Liver (tissue), 8 donors: ENCODE measurements at regions not wholly inside any gene's neighbourhood (a gene's known extent, or its start where the extent isn't known, plus 50 kb on each side); places are given as distances from the start of the nearest gene placed in this dataset.
"Not testable (repeated sequence)": the region's sequence is repeated elsewhere in the genome, so short reads cannot be mapped to it uniquely, and the experiment has no call there.

Experiments
- DNase-seq: peaks from one replicate; pipeline ENCODE4 v3.0.0-alpha.2; 2017; ENCODE audit warnings: low spot score
- H3K27ac ChIP-seq, 2 donors: one replicate each; pipeline ENCODE4 v1.7.0; 2013; ENCODE audit warnings: inconsistent platforms in 2 of 2, low read length in 2 of 2, control low read depth in 1 of 2, low read depth in 1 of 2, mild to moderate bottlenecking in 1 of 2
- H3K27me3 ChIP-seq, 4 donors: one replicate each; pipeline versions ENCODE4 v1.6.1 to v1.7.0; 2013; ENCODE audit warnings: low read length in 3 of 4, inconsistent platforms in 1 of 4, mild to moderate bottlenecking in 1 of 4, moderate library complexity in 1 of 4; ENCODE audit not compliant: control insufficient read depth in 4 of 4, insufficient read depth in 4 of 4
- H3K36me3 ChIP-seq, 4 donors: one replicate each; pipeline versions ENCODE4 v1.6.1 to v1.7.0; 2013; ENCODE audit warnings: low read length in 3 of 4, mild to moderate bottlenecking in 3 of 4, low read depth in 1 of 4, moderate library complexity in 1 of 4; ENCODE audit not compliant: control insufficient read depth in 4 of 4, insufficient read depth in 3 of 4
- H3K4me1 ChIP-seq, 4 donors: one replicate each; pipeline versions ENCODE4 v1.6.1 to v1.7.0; 2013; ENCODE audit warnings: low read length in 3 of 4, mild to moderate bottlenecking in 3 of 4, moderate library complexity in 1 of 4; ENCODE audit not compliant: control insufficient read depth in 4 of 4, insufficient read depth in 4 of 4
- H3K4me3 ChIP-seq, 3 donors: one replicate each; pipeline versions ENCODE4 v1.6.1 to v1.7.0; 2013; ENCODE audit warnings: low read length in 3 of 3, control low read depth in 1 of 3, low read depth in 1 of 3, mild to moderate bottlenecking in 1 of 3
- H3K9ac ChIP-seq, 2 donors: one replicate each; pipeline ENCODE4 v1.7.0; 2013; ENCODE audit warnings: low read length in 2 of 2, mild to moderate bottlenecking in 2 of 2, moderate library complexity in 2 of 2, control low read depth in 1 of 2, low read depth in 1 of 2
- H3K9me3 ChIP-seq, 4 donors: one replicate each; pipeline versions ENCODE4 v1.6.1 to v1.7.0; 2013; ENCODE audit warnings: low read length in 3 of 4; ENCODE audit not compliant: control insufficient read depth in 4 of 4
- EGR1 ChIP-seq, 2 donors: IDR thresholded peaks; 2 replicates each; pipeline ENCODE4 v1.6.1; 2016 to 2018; ENCODE audit warnings: antibody characterized with exemption in 2 of 2, low read depth in 2 of 2
- FOXA1 ChIP-seq: IDR thresholded peaks from 2 replicates; pipeline ENCODE4 v1.6.1; 2016; ENCODE audit warnings: antibody characterized with exemption
- FOXA2 ChIP-seq: IDR thresholded peaks from 2 replicates; pipeline ENCODE4 v1.6.1; 2016; ENCODE audit warnings: antibody characterized with exemption
- GABPA ChIP-seq, 2 donors: IDR thresholded peaks in 1 of 2; conservative IDR thresholded peaks in 1 of 2; 2 replicates each; pipeline ENCODE4 v1.6.1; 2016; ENCODE audit warnings: antibody characterized with exemption in 2 of 2, mild to moderate bottlenecking in 1 of 2, moderate library complexity in 1 of 2
- HNF4A ChIP-seq, 2 donors: conservative IDR thresholded peaks; 2 replicates each; pipeline ENCODE4 v1.6.1; 2016; ENCODE audit warnings: antibody characterized with exemption in 2 of 2, mild to moderate bottlenecking in 2 of 2
- JUND ChIP-seq, 2 donors: IDR thresholded peaks; 2 replicates each; pipeline ENCODE4 v1.6.1; 2016; ENCODE audit warnings: antibody characterized with exemption in 2 of 2
- RAD21 ChIP-seq, 2 donors: IDR thresholded peaks; 2 replicates each; pipeline ENCODE4 v1.6.1; 2016; ENCODE audit warnings: antibody characterized with exemption in 2 of 2, mild to moderate bottlenecking in 2 of 2
- RXRA ChIP-seq, 2 donors: IDR thresholded peaks; 2 replicates each; pipeline ENCODE4 v1.6.1; 2017 to 2018; ENCODE audit warnings: antibody characterized with exemption in 2 of 2, mild to moderate bottlenecking in 1 of 2
- SP1 ChIP-seq: IDR thresholded peaks from 2 replicates; pipeline ENCODE4 v1.6.1; 2018; ENCODE audit warnings: antibody characterized with exemption, mild to moderate bottlenecking
- TAF1 ChIP-seq: conservative IDR thresholded peaks from 2 replicates; pipeline ENCODE4 v1.6.1; 2016; ENCODE audit warnings: antibody characterized with exemption, mild to moderate bottlenecking
- YY1 ChIP-seq: IDR thresholded peaks from 2 replicates; pipeline ENCODE4 v1.6.1; 2016; ENCODE audit warnings: antibody characterized with exemption, mild to moderate bottlenecking
- WGBS: extraction: QIAGEN DNeasy Blood & Tissue Kit; methylation state at CpG from one replicate; pipeline ENCODE4 v1.1.7; 2013; 5-methylcytosine and 5-hydroxymethylcytosine counted together
- TF ChIP-seq, protein P1 (sequence below): IDR thresholded peaks from 2 replicates; pipeline ENCODE4 v1.6.1; 2016; ENCODE audit warnings: antibody characterized with exemption
- TF ChIP-seq, protein P2 (sequence below): fragments of 150-350 bp; IDR thresholded peaks from 2 replicates; pipeline ENCODE4 v1.5.1; 2017; ENCODE audit warnings: improper control_type of control experiment, low read depth, low read length; ENCODE audit not compliant: missing input control
- TF ChIP-seq, protein P3 (sequence below): IDR thresholded peaks from 2 replicates; pipeline ENCODE4 v1.6.1; 2016; ENCODE audit warnings: antibody characterized with exemption
- TF ChIP-seq, protein P4 (sequence below): IDR thresholded peaks from 2 replicates; pipeline ENCODE4 v1.6.1; 2016; ENCODE audit warnings: antibody characterized with exemption, mild to moderate bottlenecking
- TF ChIP-seq, protein P5 (sequence below): IDR thresholded peaks from 2 replicates; pipeline ENCODE4 v1.6.1; 2016; ENCODE audit warnings: antibody characterized with exemption
- donor health status: healthy.
- donor health status: healthy.
- donor health status: healthy.
- donor health status: healthy.
- donor health status: healthy.

DNA sequence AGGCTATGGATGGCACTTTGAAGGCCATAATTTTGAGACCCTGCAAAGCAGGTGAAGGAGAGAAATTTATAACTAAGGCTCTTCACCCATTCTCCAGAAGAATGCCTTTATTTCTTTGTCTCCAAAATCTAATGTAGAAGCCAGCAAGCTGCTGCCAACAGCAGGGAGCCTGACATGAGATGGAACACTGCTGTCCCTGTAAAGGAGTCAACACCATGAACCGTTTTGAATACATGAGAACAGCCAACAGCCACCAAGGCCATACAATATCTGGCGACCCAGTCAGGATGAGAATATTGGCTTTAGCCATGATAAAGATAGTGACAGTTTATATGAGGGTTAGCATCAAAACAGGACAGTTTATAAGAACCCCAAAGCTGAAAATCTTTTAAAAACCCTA, 121.2 kb upstream of the LIFR start:
- Histone ChIP-seq H3K27ac (no peak overlapping the region), H3K36me3 (no peaks in the 10 kb centered on the region), H3K4me1 (no peaks in the 10 kb centered on the region), H3K9ac (no peak overlapping the region), H3K4me3 (no peak overlapping the region), H3K9me3 (no peaks in the 10 kb centered on the region), H3K27me3 (peaks cover 0 to 12% (median 1%) of the 10 kb centered on the region in 4 donors)
- DNase-seq = no peak
- TF ChIP-seq RXRA (IDR thresholded peaks at IDR 0.05) = no peak
- no peak for TF ChIP-seq JUND (IDR thresholded peaks at IDR 0.05)
- 65% methylated on average over 2 of the region's 2 CpGs for WGBS

DNA sequence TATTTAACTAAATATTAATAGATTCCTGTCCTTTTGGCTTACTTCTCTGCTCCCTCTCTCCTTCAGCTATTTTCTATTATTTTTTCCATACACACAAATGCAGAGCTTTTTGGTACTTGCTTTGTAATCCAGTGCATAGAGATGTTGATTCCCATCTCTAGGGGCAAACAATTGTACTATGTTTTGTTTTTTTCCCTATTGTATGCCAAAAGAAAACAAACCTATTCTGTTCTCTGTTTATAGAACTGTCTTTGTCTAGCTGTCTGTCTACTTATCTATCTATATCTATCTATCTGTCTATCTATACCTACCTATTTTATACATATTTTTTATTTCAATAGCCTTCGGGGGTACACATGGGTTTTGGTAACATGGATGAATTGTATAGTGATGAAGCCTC, 121.6 kb upstream of the LIFR start:
- Histone ChIP-seq H3K36me3 (no peaks in the 10 kb centered on the region), H3K4me1 (no peaks in the 10 kb centered on the region), H3K4me3 (no peak overlapping the region), H3K27ac (no peak overlapping the region), H3K9me3 (no peaks in the 10 kb centered on the region), H3K27me3 (peaks cover 0 to 10% (median 1%) of the 10 kb centered on the region in 4 donors), H3K9ac (no peak overlapping the region)
- DNase-seq = no peak
- TF ChIP-seq FOXA2 (no peak), EGR1 (IDR thresholded peaks at IDR 0.05; ENCODE audit: low read depth in 2 of 2) (no peak), GABPA (IDR thresholded peaks at IDR 0.05 in 1 of 2, conservative IDR thresholded peaks at IDR 0.05 in 1 of 2) (no peak), JUND (IDR thresholded peaks at IDR 0.05) (no peak), SP1 (no peak), YY1 (no peak), RAD21 (IDR thresholded peaks at IDR 0.05) (no peak), HNF4A (conservative IDR thresholded peaks at IDR 0.05) (no peak), FOXA1 (no peak), RXRA (IDR thresholded peaks at IDR 0.05) (no peak), TAF1 (no peak)
- TF ChIP-seq, protein P1, sequence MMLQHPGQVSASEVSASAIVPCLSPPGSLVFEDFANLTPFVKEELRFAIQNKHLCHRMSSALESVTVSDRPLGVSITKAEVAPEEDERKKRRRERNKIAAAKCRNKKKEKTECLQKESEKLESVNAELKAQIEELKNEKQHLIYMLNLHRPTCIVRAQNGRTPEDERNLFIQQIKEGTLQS = no peak
- TF ChIP-seq, protein P2, sequence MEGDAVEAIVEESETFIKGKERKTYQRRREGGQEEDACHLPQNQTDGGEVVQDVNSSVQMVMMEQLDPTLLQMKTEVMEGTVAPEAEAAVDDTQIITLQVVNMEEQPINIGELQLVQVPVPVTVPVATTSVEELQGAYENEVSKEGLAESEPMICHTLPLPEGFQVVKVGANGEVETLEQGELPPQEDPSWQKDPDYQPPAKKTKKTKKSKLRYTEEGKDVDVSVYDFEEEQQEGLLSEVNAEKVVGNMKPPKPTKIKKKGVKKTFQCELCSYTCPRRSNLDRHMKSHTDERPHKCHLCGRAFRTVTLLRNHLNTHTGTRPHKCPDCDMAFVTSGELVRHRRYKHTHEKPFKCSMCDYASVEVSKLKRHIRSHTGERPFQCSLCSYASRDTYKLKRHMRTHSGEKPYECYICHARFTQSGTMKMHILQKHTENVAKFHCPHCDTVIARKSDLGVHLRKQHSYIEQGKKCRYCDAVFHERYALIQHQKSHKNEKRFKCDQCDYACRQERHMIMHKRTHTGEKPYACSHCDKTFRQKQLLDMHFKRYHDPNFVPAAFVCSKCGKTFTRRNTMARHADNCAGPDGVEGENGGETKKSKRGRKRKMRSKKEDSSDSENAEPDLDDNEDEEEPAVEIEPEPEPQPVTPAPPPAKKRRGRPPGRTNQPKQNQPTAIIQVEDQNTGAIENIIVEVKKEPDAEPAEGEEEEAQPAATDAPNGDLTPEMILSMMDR = no peak
- TF ChIP-seq, protein P3, sequence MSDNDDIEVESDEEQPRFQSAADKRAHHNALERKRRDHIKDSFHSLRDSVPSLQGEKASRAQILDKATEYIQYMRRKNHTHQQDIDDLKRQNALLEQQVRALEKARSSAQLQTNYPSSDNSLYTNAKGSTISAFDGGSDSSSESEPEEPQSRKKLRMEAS = no peak
- TF ChIP-seq, protein P4, sequence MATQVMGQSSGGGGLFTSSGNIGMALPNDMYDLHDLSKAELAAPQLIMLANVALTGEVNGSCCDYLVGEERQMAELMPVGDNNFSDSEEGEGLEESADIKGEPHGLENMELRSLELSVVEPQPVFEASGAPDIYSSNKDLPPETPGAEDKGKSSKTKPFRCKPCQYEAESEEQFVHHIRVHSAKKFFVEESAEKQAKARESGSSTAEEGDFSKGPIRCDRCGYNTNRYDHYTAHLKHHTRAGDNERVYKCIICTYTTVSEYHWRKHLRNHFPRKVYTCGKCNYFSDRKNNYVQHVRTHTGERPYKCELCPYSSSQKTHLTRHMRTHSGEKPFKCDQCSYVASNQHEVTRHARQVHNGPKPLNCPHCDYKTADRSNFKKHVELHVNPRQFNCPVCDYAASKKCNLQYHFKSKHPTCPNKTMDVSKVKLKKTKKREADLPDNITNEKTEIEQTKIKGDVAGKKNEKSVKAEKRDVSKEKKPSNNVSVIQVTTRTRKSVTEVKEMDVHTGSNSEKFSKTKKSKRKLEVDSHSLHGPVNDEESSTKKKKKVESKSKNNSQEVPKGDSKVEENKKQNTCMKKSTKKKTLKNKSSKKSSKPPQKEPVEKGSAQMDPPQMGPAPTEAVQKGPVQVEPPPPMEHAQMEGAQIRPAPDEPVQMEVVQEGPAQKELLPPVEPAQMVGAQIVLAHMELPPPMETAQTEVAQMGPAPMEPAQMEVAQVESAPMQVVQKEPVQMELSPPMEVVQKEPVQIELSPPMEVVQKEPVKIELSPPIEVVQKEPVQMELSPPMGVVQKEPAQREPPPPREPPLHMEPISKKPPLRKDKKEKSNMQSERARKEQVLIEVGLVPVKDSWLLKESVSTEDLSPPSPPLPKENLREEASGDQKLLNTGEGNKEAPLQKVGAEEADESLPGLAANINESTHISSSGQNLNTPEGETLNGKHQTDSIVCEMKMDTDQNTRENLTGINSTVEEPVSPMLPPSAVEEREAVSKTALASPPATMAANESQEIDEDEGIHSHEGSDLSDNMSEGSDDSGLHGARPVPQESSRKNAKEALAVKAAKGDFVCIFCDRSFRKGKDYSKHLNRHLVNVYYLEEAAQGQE = no peak
- TF ChIP-seq, protein P5, sequence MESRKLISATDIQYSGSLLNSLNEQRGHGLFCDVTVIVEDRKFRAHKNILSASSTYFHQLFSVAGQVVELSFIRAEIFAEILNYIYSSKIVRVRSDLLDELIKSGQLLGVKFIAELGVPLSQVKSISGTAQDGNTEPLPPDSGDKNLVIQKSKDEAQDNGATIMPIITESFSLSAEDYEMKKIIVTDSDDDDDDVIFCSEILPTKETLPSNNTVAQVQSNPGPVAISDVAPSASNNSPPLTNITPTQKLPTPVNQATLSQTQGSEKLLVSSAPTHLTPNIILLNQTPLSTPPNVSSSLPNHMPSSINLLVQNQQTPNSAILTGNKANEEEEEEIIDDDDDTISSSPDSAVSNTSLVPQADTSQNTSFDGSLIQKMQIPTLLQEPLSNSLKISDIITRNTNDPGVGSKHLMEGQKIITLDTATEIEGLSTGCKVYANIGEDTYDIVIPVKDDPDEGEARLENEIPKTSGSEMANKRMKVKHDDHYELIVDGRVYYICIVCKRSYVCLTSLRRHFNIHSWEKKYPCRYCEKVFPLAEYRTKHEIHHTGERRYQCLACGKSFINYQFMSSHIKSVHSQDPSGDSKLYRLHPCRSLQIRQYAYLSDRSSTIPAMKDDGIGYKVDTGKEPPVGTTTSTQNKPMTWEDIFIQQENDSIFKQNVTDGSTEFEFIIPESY = no peak
- 79% methylated on average over 1 of the region's 1 CpG for WGBS

DNA sequence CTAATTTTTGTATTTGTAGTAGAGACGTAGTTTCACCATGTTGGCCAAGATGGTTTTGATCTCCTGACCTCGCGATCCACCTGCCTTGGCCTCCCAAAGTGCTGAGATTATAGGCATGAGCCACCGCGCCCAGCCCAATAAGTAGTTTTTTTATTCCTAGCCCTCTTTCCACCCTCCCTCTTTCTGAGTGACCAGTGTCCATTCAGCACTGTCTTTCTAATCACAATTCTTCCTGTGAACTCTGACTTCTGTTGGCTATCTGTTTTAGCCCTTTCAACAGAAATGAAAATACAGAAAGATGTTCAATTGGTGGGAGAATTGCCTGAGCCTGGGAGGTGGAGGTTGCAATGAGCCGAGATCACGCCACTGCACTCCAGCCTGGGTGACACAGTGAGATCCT, 122.3 kb upstream of the LIFR start:
- not testable (repeated sequence) for H3K4me3 ChIP-seq, H3K27ac ChIP-seq, H3K4me1 ChIP-seq, H3K36me3 ChIP-seq, H3K9me3 ChIP-seq, H3K9ac ChIP-seq, H3K27me3 ChIP-seq, DNase-seq
- 80% methylated on average over 7 of the region's 7 CpGs for WGBS
